ENCODE measurements at regions not wholly inside any gene's neighbourhood (a gene's known extent, or its start where the extent isn't known, plus 50 kb on each side); places are given as distances from the start of the nearest gene placed in this dataset.

DNA sequence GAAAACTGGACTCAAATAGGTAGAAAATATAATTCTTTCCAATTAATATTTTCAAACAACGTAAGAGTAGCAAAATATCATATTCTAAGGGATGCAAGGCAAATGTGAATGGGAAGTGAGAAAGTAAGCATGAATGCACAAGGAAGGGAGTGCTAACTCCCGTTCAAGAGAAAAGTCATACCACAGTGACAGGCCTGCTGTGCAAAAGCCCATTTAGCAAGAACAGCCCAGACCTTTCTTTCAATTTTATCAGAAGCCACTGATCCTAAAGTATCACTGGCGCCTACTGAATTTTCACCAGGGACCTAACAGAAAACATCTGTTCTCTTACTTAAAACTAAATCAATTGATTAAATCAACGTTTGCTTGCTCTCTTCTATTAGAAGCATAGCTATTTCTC is 157.9 kb upstream of the DKK2 start:
- Histone ChIP-seq H3K9ac (ENCODE audit: low read length) (no peak overlapping the region), H3K27me3 (ENCODE audit: insufficient read depth, low read depth, low read length) (no peaks in the 10 kb centered on the region), H4K20me1 (ENCODE audit: insufficient read depth) (no peaks in the 10 kb centered on the region), H3F3A (ENCODE audit: insufficient read depth, low read length, poor library complexity, severe bottlenecking) (no peaks in the 10 kb centered on the region), H3K9me2 (ENCODE audit: insufficient read depth, low read length) (no peaks in the 10 kb centered on the region), H3K9me3 (ENCODE audit: low read length) (no peaks in the 10 kb centered on the region), H3K27ac (ENCODE audit: low read length) (no peak overlapping the region), H3K79me2 (replicated peaks; ENCODE audit: insufficient read depth, low read length) (no peaks in the 10 kb centered on the region), H3K4me3 (ENCODE audit: low read length) (no peak overlapping the region), H2AFZ (ENCODE audit: low read depth, low read length) (no peak overlapping the region), H3K4me2 (ENCODE audit: low read length) (no peak overlapping the region), H3K36me3 (ENCODE audit: insufficient read depth, low read length) (no peaks in the 10 kb centered on the region)
- TF ChIP-seq POLR2AphosphoS5 (IDR thresholded peaks at IDR 0.05) (no peak), TAF1 (IDR thresholded peaks at IDR 0.05; ENCODE audit: low read depth) (no peak), EZH2 (IDR thresholded peaks at IDR 0.05; ENCODE audit: borderline replicate concordance, insufficient read depth, low read length, poor library complexity, severe bottlenecking) (no peak), SMC3 (conservative IDR thresholded peaks at IDR 0.05; ENCODE audit: poor library complexity) (no peak), RAD21 (conservative IDR thresholded peaks at IDR 0.05) (no peak), MXI1 (conservative IDR thresholded peaks at IDR 0.05; ENCODE audit: poor library complexity, severe bottlenecking) (no peak), EP300 (conservative IDR thresholded peaks at IDR 0.05; ENCODE audit: poor library complexity, severe bottlenecking) (no peak)
- TF ChIP-seq, protein P1, sequence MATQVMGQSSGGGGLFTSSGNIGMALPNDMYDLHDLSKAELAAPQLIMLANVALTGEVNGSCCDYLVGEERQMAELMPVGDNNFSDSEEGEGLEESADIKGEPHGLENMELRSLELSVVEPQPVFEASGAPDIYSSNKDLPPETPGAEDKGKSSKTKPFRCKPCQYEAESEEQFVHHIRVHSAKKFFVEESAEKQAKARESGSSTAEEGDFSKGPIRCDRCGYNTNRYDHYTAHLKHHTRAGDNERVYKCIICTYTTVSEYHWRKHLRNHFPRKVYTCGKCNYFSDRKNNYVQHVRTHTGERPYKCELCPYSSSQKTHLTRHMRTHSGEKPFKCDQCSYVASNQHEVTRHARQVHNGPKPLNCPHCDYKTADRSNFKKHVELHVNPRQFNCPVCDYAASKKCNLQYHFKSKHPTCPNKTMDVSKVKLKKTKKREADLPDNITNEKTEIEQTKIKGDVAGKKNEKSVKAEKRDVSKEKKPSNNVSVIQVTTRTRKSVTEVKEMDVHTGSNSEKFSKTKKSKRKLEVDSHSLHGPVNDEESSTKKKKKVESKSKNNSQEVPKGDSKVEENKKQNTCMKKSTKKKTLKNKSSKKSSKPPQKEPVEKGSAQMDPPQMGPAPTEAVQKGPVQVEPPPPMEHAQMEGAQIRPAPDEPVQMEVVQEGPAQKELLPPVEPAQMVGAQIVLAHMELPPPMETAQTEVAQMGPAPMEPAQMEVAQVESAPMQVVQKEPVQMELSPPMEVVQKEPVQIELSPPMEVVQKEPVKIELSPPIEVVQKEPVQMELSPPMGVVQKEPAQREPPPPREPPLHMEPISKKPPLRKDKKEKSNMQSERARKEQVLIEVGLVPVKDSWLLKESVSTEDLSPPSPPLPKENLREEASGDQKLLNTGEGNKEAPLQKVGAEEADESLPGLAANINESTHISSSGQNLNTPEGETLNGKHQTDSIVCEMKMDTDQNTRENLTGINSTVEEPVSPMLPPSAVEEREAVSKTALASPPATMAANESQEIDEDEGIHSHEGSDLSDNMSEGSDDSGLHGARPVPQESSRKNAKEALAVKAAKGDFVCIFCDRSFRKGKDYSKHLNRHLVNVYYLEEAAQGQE (IDR thresholded peaks at IDR 0.05; ENCODE audit: borderline replicate concordance): no peak
- TF ChIP-seq, protein P2, sequence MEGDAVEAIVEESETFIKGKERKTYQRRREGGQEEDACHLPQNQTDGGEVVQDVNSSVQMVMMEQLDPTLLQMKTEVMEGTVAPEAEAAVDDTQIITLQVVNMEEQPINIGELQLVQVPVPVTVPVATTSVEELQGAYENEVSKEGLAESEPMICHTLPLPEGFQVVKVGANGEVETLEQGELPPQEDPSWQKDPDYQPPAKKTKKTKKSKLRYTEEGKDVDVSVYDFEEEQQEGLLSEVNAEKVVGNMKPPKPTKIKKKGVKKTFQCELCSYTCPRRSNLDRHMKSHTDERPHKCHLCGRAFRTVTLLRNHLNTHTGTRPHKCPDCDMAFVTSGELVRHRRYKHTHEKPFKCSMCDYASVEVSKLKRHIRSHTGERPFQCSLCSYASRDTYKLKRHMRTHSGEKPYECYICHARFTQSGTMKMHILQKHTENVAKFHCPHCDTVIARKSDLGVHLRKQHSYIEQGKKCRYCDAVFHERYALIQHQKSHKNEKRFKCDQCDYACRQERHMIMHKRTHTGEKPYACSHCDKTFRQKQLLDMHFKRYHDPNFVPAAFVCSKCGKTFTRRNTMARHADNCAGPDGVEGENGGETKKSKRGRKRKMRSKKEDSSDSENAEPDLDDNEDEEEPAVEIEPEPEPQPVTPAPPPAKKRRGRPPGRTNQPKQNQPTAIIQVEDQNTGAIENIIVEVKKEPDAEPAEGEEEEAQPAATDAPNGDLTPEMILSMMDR (IDR thresholded peaks at IDR 0.05; ENCODE audit: poor library complexity, severe bottlenecking): no peak

DNA sequence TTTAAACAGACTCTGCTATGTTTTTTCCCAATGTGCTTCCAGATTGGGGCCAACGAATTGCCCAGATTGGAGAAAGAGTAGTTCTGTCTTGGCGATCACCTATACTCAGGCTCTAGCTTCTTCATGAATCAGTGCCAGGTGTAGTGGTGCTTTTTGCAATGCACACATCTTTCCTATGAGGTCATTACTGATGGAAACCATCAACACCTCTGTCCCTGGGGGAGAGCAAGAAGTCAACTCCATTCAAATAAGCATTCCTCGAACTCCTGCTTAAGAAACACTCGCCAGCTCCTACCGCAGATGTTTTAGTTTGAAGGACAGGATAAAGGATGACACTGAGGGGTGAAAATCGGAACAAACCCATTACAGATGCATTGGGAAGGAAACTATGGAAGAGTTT is 156.5 kb upstream of the DKK2 start:
- no peaks in the 10 kb centered on the region for H3F3A ChIP-seq (ENCODE audit: insufficient read depth, low read length, poor library complexity, severe bottlenecking)
- H2AFZ ChIP-seq (ENCODE audit: low read depth, low read length): no peak overlapping the region
- no peaks in the 10 kb centered on the region for H3K36me3 ChIP-seq (ENCODE audit: insufficient read depth, low read length)
- no peaks in the 10 kb centered on the region for H3K79me2 ChIP-seq (replicated peaks; ENCODE audit: insufficient read depth, low read length)
- no peaks in the 10 kb centered on the region for H4K20me1 ChIP-seq (ENCODE audit: insufficient read depth)
- no peaks in the 10 kb centered on the region for H3K9me3 ChIP-seq (ENCODE audit: low read length)
- TF ChIP-seq RAD21 (conservative IDR thresholded peaks at IDR 0.05) (no peak), SMC3 (conservative IDR thresholded peaks at IDR 0.05; ENCODE audit: poor library complexity) (no peak), EZH2 (IDR thresholded peaks at IDR 0.05; ENCODE audit: borderline replicate concordance, insufficient read depth, low read length, poor library complexity, severe bottlenecking) (no peak), MXI1 (conservative IDR thresholded peaks at IDR 0.05; ENCODE audit: poor library complexity, severe bottlenecking) (no peak), TAF1 (IDR thresholded peaks at IDR 0.05; ENCODE audit: low read depth) (no peak), POLR2AphosphoS5 (IDR thresholded peaks at IDR 0.05) (no peak), EP300 (conservative IDR thresholded peaks at IDR 0.05; ENCODE audit: poor library complexity, severe bottlenecking) (no peak)
- TF ChIP-seq, protein P1 (IDR thresholded peaks at IDR 0.05; ENCODE audit: borderline replicate concordance): no peak
- TF ChIP-seq, protein P2 (IDR thresholded peaks at IDR 0.05; ENCODE audit: poor library complexity, severe bottlenecking): no peak
- no peak overlapping the region for H3K9ac ChIP-seq (ENCODE audit: low read length)
- no peak overlapping the region for H3K4me3 ChIP-seq (ENCODE audit: low read length)
- H3K4me2 ChIP-seq (ENCODE audit: low read length): no peak overlapping the region
- no peaks in the 10 kb centered on the region for H3K27me3 ChIP-seq (ENCODE audit: insufficient read depth, low read depth, low read length)
- no peaks in the 10 kb centered on the region for H3K9me2 ChIP-seq (ENCODE audit: insufficient read depth, low read length)
- no peak overlapping the region for H3K27ac ChIP-seq (ENCODE audit: low read length)

Data from neural cell (in vitro differentiated cells).